AG09309 (cell line): ENCODE measurements at regions not wholly inside any gene's neighbourhood (a gene's known extent, or its start where the extent isn't known, plus 50 kb on each side); places are given as distances from the start of the nearest gene placed in this dataset.
"Not testable (repeated sequence)": the region's sequence is repeated elsewhere in the genome, so short reads cannot be mapped to it uniquely, and the experiment has no call there.

Experiments
- DNase-seq: peaks from one replicate; pipeline ENCODE4 v3.0.0-alpha.2; 2010; ENCODE audit warnings: low read depth
- H3K4me3 ChIP-seq: 2 replicates; pipeline ENCODE4 v1.5.1; 2011; ENCODE audit warnings: mild to moderate bottlenecking, low read depth, low read length, moderate library complexity; ENCODE audit not compliant: control insufficient read depth
- CTCF ChIP-seq: IDR thresholded peaks from 2 replicates; pipeline ENCODE4 v1.5.1; 2011; ENCODE audit warnings: mild to moderate bottlenecking, low read depth, low read length, inconsistent platforms; ENCODE audit not compliant: insufficient read depth, control insufficient read depth; ENCODE audit errors: missing control alignments

- no peak overlapping the region for H3K4me3 ChIP-seq
- TF ChIP-seq CTCF = no peak
- no peak for DNase-seq
Measured at GRCh38 chr4:53941331-53941730, 123.1 kb downstream of the CHIC2 start.

- not testable (repeated sequence) for DNase-seq, H3K4me3 ChIP-seq
Measured at GRCh38 chr4:53939892-53940291, 124.5 kb downstream of the CHIC2 start.

GRCh38 chr4:53937918-53938317 lies 126.5 kb downstream of the CHIC2 start:
- DNase-seq = peak; percentile 62
- no peak overlapping the region for H3K4me3 ChIP-seq
- TF ChIP-seq CTCF = no peak

- DNase-seq = no peak
- TF ChIP-seq CTCF = no peak
Measured at GRCh38 chr4:53937327-53937726, 127.1 kb downstream of the CHIC2 start.

GRCh38 chr4:53935780-53936179 lies 128.6 kb downstream of the CHIC2 start:
- DNase-seq = peak; percentile 80
- TF ChIP-seq CTCF = no peak
- no peak overlapping the region for H3K4me3 ChIP-seq

More at GRCh38 chr4:53937327-53937726, 127.1 kb downstream of the CHIC2 start:
- H3K4me3 ChIP-seq = no peak overlapping the region

GRCh38 chr4:53932796-53933610 lies 131.4 kb downstream of the CHIC2 start:
- no peak overlapping the region for H3K4me3 ChIP-seq
- peak; percentile 83 for DNase-seq
- no peak for TF ChIP-seq CTCF

- H3K4me3 ChIP-seq = no peak overlapping the region
- TF ChIP-seq CTCF = no peak
- DNase-seq = no peak
Measured at GRCh38 chr4:53931461-53931961, 132.9 kb downstream of the CHIC2 start.
